Fibroblast of lung (primary cell): ENCODE measurements at regions not wholly inside any gene's neighbourhood (a gene's known extent, or its start where the extent isn't known, plus 50 kb on each side); places are given as distances from the start of the nearest gene placed in this dataset.

Experiments
- DNase-seq, 2 donors: peaks; one replicate each; pipeline versions ENCODE4 v3.0.0 to v3.0.0-alpha.2; 2010; ENCODE audit warnings: low read depth in 2 of 2
- H2AFZ ChIP-seq: 2 replicates; pipeline ENCODE4 v1.5.1; 2012; ENCODE audit warnings: low read length, control low read depth, inconsistent platforms
- H3K27ac ChIP-seq: 2 replicates; pipeline ENCODE4 v1.5.1; 2011; ENCODE audit warnings: low read length, control low read depth; ENCODE audit not compliant: insufficient read depth
- H3K27me3 ChIP-seq: 2 replicates; pipeline ENCODE4 v1.5.1; 2011; ENCODE audit warnings: mild to moderate bottlenecking, low read length; ENCODE audit not compliant: control insufficient read depth, insufficient read depth
- H3K36me3 ChIP-seq: 2 replicates; pipeline ENCODE4 v1.5.1; 2011; ENCODE audit warnings: low read length; ENCODE audit not compliant: control insufficient read depth, insufficient read depth
- H3K4me1 ChIP-seq: 2 replicates; pipeline ENCODE4 v1.5.1; 2011; ENCODE audit warnings: low read length; ENCODE audit not compliant: control insufficient read depth, insufficient read depth; ENCODE audit errors: extremely low read depth
- H3K4me2 ChIP-seq: 2 replicates; pipeline ENCODE4 v1.5.1; 2011; ENCODE audit warnings: low read length, control low read depth; ENCODE audit not compliant: insufficient read depth; ENCODE audit errors: extremely low read depth
- H3K4me3 ChIP-seq, 4 experiments: fragments of 200-600 bp in 1 of 4; sonication (generic) in 1 of 4; replicated peaks in 1 of 4; 2 replicates each; pipeline ENCODE4 v1.5.1; 2011 to 2016; ENCODE audit warnings: low read length in 4 of 4, low read depth in 3 of 4, mild to moderate bottlenecking in 3 of 4, control low read depth in 2 of 4, inconsistent platforms in 1 of 4, mixed read lengths in 1 of 4; ENCODE audit not compliant: insufficient read depth in 1 of 4; ENCODE audit errors: control extremely low read depth in 1 of 4
- H3K79me2 ChIP-seq: 2 replicates; pipeline ENCODE4 v1.5.1; 2012; ENCODE audit warnings: mild to moderate bottlenecking, low read length, inconsistent platforms; ENCODE audit not compliant: control insufficient read depth, insufficient read depth
- H3K9ac ChIP-seq: 2 replicates; pipeline ENCODE4 v1.5.1; 2011; ENCODE audit warnings: mild to moderate bottlenecking, low read length, control low read depth; ENCODE audit not compliant: insufficient read depth
- H3K9me3 ChIP-seq: 2 replicates; pipeline ENCODE4 v1.5.1; 2012; ENCODE audit warnings: low read depth, low read length; ENCODE audit not compliant: control insufficient read depth, insufficient read depth
- H4K20me1 ChIP-seq: 2 replicates; pipeline ENCODE4 v1.5.1; 2011; ENCODE audit warnings: low read length; ENCODE audit not compliant: control insufficient read depth, insufficient read depth; ENCODE audit errors: extremely low read depth
- EZH2 ChIP-seq: IDR thresholded peaks from 2 replicates; pipeline ENCODE4 v1.5.1; 2012; ENCODE audit warnings: low read length, control low read depth, mild to moderate bottlenecking; ENCODE audit errors: missing control alignments
- TF ChIP-seq, protein P1 (sequence below), 2 donors: IDR thresholded peaks in 1 of 2; conservative IDR thresholded peaks in 1 of 2; 1 replicate in 1 of 2; 2 replicates in 1 of 2; pipeline ENCODE4 v1.5.1; 2011 to 2012; ENCODE audit warnings: low read length in 2 of 2, control low read depth in 1 of 2, inconsistent platforms in 1 of 2, low read depth in 1 of 2, mild to moderate bottlenecking in 1 of 2

DNA sequence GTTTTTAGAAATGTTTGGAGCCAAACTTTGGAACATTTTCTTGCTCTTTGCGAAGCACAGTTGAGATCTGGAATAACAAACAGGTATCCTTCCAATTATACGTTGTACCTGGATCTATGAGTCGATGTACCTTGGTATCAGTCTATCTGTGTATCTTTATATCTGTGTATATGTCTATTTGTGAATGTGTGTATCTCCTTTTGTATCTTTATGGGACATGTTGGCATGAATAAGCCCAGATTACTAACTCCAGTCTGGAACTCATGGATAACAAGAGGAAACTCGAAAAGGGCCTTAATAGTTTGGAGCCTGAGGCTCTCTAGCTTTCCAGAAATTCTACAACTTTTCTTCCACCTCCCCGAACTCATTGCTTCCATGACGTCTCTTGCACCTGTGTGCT lies 490.0 kb downstream of the GATA3 start:
- no peak overlapping the region for H2AFZ ChIP-seq
- H3K9me3 ChIP-seq, result no peaks in the 10 kb centered on the region
- H3K27ac ChIP-seq, result no peak overlapping the region
- H3K27me3 ChIP-seq, result no peaks in the 10 kb centered on the region
- H3K4me3 ChIP-seq, result no peak overlapping the region
- no peaks in the 10 kb centered on the region for H4K20me1 ChIP-seq
- H3K4me1 ChIP-seq, result no peaks in the 10 kb centered on the region
- no peaks in the 10 kb centered on the region for H3K79me2 ChIP-seq
- H3K9ac ChIP-seq, result no peak overlapping the region
- TF ChIP-seq, protein P1, sequence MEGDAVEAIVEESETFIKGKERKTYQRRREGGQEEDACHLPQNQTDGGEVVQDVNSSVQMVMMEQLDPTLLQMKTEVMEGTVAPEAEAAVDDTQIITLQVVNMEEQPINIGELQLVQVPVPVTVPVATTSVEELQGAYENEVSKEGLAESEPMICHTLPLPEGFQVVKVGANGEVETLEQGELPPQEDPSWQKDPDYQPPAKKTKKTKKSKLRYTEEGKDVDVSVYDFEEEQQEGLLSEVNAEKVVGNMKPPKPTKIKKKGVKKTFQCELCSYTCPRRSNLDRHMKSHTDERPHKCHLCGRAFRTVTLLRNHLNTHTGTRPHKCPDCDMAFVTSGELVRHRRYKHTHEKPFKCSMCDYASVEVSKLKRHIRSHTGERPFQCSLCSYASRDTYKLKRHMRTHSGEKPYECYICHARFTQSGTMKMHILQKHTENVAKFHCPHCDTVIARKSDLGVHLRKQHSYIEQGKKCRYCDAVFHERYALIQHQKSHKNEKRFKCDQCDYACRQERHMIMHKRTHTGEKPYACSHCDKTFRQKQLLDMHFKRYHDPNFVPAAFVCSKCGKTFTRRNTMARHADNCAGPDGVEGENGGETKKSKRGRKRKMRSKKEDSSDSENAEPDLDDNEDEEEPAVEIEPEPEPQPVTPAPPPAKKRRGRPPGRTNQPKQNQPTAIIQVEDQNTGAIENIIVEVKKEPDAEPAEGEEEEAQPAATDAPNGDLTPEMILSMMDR (conservative IDR thresholded peaks at IDR 0.05 in 1 of 2, IDR thresholded peaks at IDR 0.05 in 1 of 2; ENCODE audit: low read depth in 1 of 2, low read length in 2 of 2), result no peak
- no peak for TF ChIP-seq EZH2
- no peaks in the 10 kb centered on the region for H3K36me3 ChIP-seq
- DNase-seq, result no peak
- no peak overlapping the region for H3K4me2 ChIP-seq

DNA sequence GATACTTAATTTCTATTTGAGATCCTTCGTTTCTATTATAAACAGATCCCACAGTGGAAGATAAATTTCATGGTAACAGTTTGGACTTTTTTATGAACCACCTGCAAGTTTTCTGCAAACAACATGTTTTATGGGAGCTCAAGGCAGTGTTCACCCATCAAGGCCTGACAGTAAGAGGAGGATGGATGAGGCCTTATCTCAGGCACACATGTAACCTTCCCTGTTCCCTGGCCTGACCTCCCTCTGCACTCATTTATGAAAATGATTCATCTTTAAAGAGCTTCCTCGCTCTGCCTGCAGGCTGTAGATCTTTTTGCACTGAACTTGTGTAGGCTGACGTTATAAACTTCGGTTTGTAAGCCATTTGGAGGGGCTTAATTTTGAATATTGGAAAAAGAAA lies 500.1 kb downstream of the GATA3 start:
- H3K27ac ChIP-seq, result no peak overlapping the region
- H2AFZ ChIP-seq, result no peak overlapping the region
- no peak overlapping the region for H3K4me3 ChIP-seq
- no peaks in the 10 kb centered on the region for H3K9me3 ChIP-seq
- H3K4me1 ChIP-seq, result no peaks in the 10 kb centered on the region
- no peaks in the 10 kb centered on the region for H4K20me1 ChIP-seq
- H3K36me3 ChIP-seq, result no peaks in the 10 kb centered on the region
- H3K27me3 ChIP-seq, result no peaks in the 10 kb centered on the region
- H3K4me2 ChIP-seq, result no peak overlapping the region
- TF ChIP-seq, protein P1 (conservative IDR thresholded peaks at IDR 0.05 in 1 of 2, IDR thresholded peaks at IDR 0.05 in 1 of 2; ENCODE audit: low read depth in 1 of 2, low read length in 2 of 2), result no peak
- no peak for TF ChIP-seq EZH2
- no peak overlapping the region for H3K9ac ChIP-seq
- H3K79me2 ChIP-seq, result no peaks in the 10 kb centered on the region
- no peak for DNase-seq

DNA sequence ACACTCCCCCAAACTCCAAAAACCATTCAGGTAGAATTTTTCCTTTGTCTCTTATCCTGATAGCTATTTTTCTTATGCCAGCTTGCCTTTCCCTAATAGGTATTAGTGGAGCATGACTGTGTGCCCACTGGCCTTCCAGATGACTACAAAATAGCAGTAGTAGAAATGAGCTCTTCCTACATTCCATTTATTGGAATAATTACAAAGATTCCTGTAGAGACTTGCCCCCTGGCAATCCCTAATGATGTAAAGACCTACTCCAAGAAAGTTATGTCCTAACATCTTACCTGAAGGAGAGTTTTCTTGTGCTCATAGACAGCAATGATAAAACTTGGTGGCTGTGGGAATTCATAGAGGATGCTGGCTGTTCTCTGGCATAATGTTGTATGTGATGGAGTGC lies 501.8 kb downstream of the GATA3 start:
- Histone ChIP-seq H3K9ac (no peak overlapping the region), H3K79me2 (no peaks in the 10 kb centered on the region), H3K27me3 (no peaks in the 10 kb centered on the region), H3K9me3 (no peaks in the 10 kb centered on the region), H4K20me1 (no peaks in the 10 kb centered on the region), H3K27ac (no peak overlapping the region), H3K36me3 (no peaks in the 10 kb centered on the region), H3K4me3 (no peak overlapping the region), H2AFZ (no peak overlapping the region), H3K4me1 (no peaks in the 10 kb centered on the region), H3K4me2 (no peak overlapping the region)
- TF ChIP-seq, protein P1 (conservative IDR thresholded peaks at IDR 0.05 in 1 of 2, IDR thresholded peaks at IDR 0.05 in 1 of 2; ENCODE audit: low read depth in 1 of 2, low read length in 2 of 2), result no peak
- no peak for TF ChIP-seq EZH2
- no peak for DNase-seq
